Psoas muscle (tissue), 7 donors: ENCODE measurements at regions not wholly inside any gene's neighbourhood (a gene's known extent, or its start where the extent isn't known, plus 50 kb on each side); places are given as distances from the start of the nearest gene placed in this dataset.

Experiments
- ATAC-seq, 4 donors: fragments of 200-7000 bp; cut with Tn5 transposase; one replicate each; pipeline ENCODE4 v1.9.1; 2020; ENCODE audit warnings: moderate library complexity in 3 of 4, mild to moderate bottlenecking in 2 of 4
- DNase-seq, 2 donors: peaks; one replicate each; pipeline ENCODE4 v3.0.0-alpha.2; 2020
- H3K27ac ChIP-seq: fragments of 200-600 bp; one replicate; pipeline ENCODE4 v1.8.0; 2022
- H3K27me3 ChIP-seq, 3 donors: fragments of 200-600 bp in 1 of 3; one replicate each; pipeline versions ENCODE4 v1.6.1 to v1.8.0; 2013 to 2022; ENCODE audit warnings: low read length in 2 of 3, mild to moderate bottlenecking in 2 of 3, moderate library complexity in 1 of 3; ENCODE audit not compliant: insufficient read depth in 3 of 3
- H3K36me3 ChIP-seq, 2 donors: fragments of 200-600 bp in 1 of 2; one replicate each; pipeline versions ENCODE4 v1.6.1 to v1.8.0; 2013 to 2022; ENCODE audit warnings: low read depth in 1 of 2, mild to moderate bottlenecking in 1 of 2, moderate library complexity in 1 of 2; ENCODE audit not compliant: insufficient read depth in 1 of 2
- H3K4me1 ChIP-seq: fragments of 200-600 bp; one replicate; pipeline ENCODE4 v1.8.0; 2022
- H3K4me3 ChIP-seq: fragments of 200-600 bp; one replicate; pipeline ENCODE4 v1.8.0; 2022; ENCODE audit warnings: mild to moderate bottlenecking
- H3K9me3 ChIP-seq: fragments of 200-600 bp; one replicate; pipeline ENCODE4 v1.8.0; 2022
- WGBS, 3 donors: extraction: QIAGEN DNeasy Blood & Tissue Kit; methylation state at CpG; one replicate each; pipeline versions ENCODE4 v1.1.6 to v1.1.7; 2013; 5-methylcytosine and 5-hydroxymethylcytosine counted together
- intact Hi-C, 2 donors: fragments of 100-400 bp; cut with DNase I; formaldehyde crosslinking; loops; one replicate each; pipeline versions ENCODE4 v1.11.0 to v1.14.2; 2022
- TF ChIP-seq, protein P1 (sequence below): fragments of 200-600 bp; IDR thresholded peaks from one replicate; pipeline ENCODE4 v1.8.0; 2022; ENCODE audit warnings: antibody characterized with exemption
- donor health status: healthy with polysubstance abuse.
- donor health status: DM: no; HTN: no; CAD: no; lungs with moderate emphysema.
- donor health status: Bipolar disorder and iron deficiency.
- donor health status: healthy.
- donor health status: DM: yes; HTN: yes; CAD: no.
- donor health status: DM: no; HTN: no; CAD: no.
- donor health status: DM: yes; HTN: yes; CAD: no.

DNA sequence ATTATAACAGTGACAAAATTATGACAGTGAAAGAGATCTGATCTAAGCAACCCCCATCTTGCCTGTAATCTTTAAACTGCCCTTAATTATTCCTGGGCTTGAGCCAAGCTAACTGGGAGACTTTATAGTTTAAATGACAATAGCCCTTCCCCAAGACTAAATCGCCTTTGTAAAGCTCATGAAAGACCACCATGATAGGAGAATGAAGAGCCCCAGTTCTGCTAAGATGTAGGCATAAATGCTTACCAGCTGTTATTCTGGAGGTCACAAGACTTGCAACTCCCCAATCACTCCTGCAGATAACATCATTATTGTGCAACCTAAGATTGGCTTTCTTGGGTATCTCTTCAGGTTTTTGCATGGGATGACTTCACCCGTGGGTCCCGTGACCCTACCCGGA is 599.7 kb downstream of the KCNH5 start:
- Histone ChIP-seq H3K36me3 (no peaks in the 10 kb centered on the region), H3K27ac (no peak overlapping the region), H3K4me3 (no peak overlapping the region), H3K9me3 (no peaks in the 10 kb centered on the region), H3K27me3 (no peaks in the 10 kb centered on the region), H3K4me1 (no peaks in the 10 kb centered on the region)
- no peak for ATAC-seq
- intact Hi-C loops = no loop called here
- TF ChIP-seq, protein P1, sequence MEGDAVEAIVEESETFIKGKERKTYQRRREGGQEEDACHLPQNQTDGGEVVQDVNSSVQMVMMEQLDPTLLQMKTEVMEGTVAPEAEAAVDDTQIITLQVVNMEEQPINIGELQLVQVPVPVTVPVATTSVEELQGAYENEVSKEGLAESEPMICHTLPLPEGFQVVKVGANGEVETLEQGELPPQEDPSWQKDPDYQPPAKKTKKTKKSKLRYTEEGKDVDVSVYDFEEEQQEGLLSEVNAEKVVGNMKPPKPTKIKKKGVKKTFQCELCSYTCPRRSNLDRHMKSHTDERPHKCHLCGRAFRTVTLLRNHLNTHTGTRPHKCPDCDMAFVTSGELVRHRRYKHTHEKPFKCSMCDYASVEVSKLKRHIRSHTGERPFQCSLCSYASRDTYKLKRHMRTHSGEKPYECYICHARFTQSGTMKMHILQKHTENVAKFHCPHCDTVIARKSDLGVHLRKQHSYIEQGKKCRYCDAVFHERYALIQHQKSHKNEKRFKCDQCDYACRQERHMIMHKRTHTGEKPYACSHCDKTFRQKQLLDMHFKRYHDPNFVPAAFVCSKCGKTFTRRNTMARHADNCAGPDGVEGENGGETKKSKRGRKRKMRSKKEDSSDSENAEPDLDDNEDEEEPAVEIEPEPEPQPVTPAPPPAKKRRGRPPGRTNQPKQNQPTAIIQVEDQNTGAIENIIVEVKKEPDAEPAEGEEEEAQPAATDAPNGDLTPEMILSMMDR = no peak
- DNase-seq = no peak
- 82 to 85% (median 82%) methylated on average over 4 of the region's 4 CpGs for WGBS, 3 donors

DNA sequence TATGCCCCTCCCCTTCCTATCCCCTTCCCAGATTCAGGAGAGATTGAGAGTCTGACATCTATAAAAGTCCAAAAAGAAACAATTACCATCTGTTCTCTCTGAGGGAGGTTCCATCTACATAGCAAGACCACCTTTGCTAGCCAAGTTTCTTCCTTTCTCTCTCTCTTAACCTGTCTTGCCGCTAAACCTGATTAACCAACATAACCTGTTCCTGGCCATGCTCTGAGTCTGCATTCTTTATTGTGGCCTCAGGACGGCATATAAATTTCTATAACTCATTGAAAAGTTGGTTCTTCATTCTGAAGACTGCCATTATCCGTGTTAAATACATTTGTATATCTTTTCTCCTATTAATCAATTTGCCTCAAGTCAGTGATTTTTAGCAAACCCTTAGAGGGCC is 594.0 kb downstream of the KCNH5 start:
- Histone ChIP-seq H3K27me3 (no peaks in the 10 kb centered on the region), H3K27ac (no peak overlapping the region), H3K36me3 (no peaks in the 10 kb centered on the region), H3K4me3 (no peak overlapping the region), H3K4me1 (no peaks in the 10 kb centered on the region), H3K9me3 (no peaks in the 10 kb centered on the region)
- WGBS, 3 donors = 85 to 90% (median 88%) methylated on average over 3 of the region's 3 CpGs
- DNase-seq = no peak
- no peak for ATAC-seq
- TF ChIP-seq, protein P1 = no peak
- intact Hi-C loops = no loop called here

DNA sequence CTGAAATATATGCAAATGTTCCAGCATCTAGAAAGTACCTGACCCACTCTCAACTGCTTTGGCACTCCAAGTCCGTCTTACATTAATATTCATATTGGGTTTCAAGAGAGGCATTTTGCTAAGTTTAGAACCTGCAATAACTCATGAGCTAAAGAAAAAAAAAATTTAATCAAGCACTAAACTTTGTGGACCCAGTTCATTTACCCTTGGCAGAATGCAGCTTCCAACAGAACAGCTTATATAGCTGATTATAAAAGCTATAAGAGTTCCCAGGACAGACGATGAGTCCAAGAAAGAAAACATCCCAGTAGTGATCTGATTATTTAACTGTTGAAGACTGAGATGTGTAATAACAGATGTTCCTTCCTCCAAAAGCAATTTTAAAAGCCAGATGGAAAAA is 592.0 kb downstream of the KCNH5 start:
- no peak overlapping the region for H3K4me3 ChIP-seq
- no peak overlapping the region for H3K27ac ChIP-seq
- intact Hi-C loops = no loop called here
- DNase-seq (no peak), ATAC-seq (no peak)
- 49 to 68% (median 66%) methylated on average over 2 of the region's 2 CpGs for WGBS, 3 donors
- no peaks in the 10 kb centered on the region for H3K36me3 ChIP-seq
- no peaks in the 10 kb centered on the region for H3K4me1 ChIP-seq
- no peaks in the 10 kb centered on the region for H3K9me3 ChIP-seq
- H3K27me3 ChIP-seq = no peaks in the 10 kb centered on the region
- TF ChIP-seq, protein P1 = no peak

DNA sequence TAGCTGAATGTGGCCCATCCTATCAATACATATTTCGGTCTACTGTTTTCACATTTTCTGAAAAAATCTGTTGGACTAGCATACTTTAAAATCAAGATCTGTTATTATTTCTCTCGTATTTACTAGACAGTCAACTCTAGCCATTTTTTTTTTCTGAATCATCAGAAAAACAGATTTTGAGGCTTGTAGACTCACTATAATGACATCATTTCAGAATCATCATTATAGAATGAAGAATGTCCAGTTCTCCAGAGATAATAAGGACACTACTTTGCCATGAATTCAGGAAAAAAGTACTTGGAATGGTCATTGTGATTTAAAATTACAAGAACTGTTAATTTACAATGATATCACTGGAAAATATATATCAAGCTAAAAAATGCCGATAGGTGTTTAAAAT is 589.8 kb downstream of the KCNH5 start:
- 87 to 95% (median 90%) methylated on average over 3 of the region's 3 CpGs for WGBS, 3 donors
- TF ChIP-seq, protein P1 = no peak
- no peak overlapping the region for H3K4me3 ChIP-seq
- ATAC-seq (no peak), DNase-seq (no peak)
- no peak overlapping the region for H3K27ac ChIP-seq
- H3K9me3 ChIP-seq = peaks cover 5% of the 10 kb centered on the region
- no peaks in the 10 kb centered on the region for H3K27me3 ChIP-seq
- intact Hi-C loops = no loop called here
- no peaks in the 10 kb centered on the region for H3K4me1 ChIP-seq
- H3K36me3 ChIP-seq = no peaks in the 10 kb centered on the region

DNA sequence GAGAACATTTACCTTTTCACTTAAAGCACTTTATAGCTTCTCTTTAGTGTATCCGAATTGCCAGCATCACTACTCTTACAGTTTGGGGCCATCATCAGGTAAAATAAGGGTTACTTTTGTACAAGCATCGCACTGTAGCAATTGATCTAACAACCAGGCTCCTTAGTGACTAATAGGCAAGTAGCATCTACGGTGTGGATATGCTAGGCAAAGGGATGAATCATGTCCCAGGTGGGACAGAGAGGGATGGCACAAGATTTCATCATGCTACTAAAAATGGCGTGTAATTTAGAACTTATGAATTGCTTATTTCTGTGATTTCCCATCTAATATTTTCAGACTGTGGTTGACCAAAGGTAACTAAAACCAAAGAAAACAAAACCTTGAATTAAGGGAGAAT is 582.3 kb downstream of the KCNH5 start:
- Histone ChIP-seq H3K36me3 (no peaks in the 10 kb centered on the region), H3K27ac (no peak overlapping the region), H3K4me1 (no peaks in the 10 kb centered on the region), H3K4me3 (no peak overlapping the region), H3K27me3 (no peaks in the 10 kb centered on the region), H3K9me3 (peaks cover 5% of the 10 kb centered on the region)
- intact Hi-C loops = no loop called here
- TF ChIP-seq, protein P1 = no peak
- no peak for DNase-seq
- 68 to 84% (median 73%) methylated on average over 4 of the region's 4 CpGs for WGBS, 3 donors
- ATAC-seq = no peak
